Ramos (cell line): ENCODE measurements at regions not wholly inside any gene's neighbourhood (a gene's known extent, or its start where the extent isn't known, plus 50 kb on each side); places are given as distances from the start of the nearest gene placed in this dataset.
"Not testable (repeated sequence)": the region's sequence is repeated elsewhere in the genome, so short reads cannot be mapped to it uniquely, and the experiment has no call there.

ENCODE experiments used
- in situ Hi-C: fragments of 300-500 bp; cut with MboI; formaldehyde crosslinking; loops from one replicate; pipeline ENCODE4 v1.14.3; 2022; ENCODE audit warnings: low sequenced_read_pairs; ENCODE audit not compliant: unreplicated experiment

GRCh38 chr4:16450724-16451123 lies 224.5 kb upstream of the TAPT1 start:
- in situ Hi-C loops = no loop called here

GRCh38 chr4:16450031-16450430 lies 223.8 kb upstream of the TAPT1 start:
- in situ Hi-C loops = no loop called here

- in situ Hi-C loops = loop anchor here (25.0 kb wide), 1 partner anchor 412 kb away; no protein-coding TSS in a partner anchor
Observed at GRCh38 chr4:16449406-16449805, 223.1 kb upstream of the TAPT1 start.

GRCh38 chr4:16448241-16448840 lies 222.1 kb upstream of the TAPT1 start:
- in situ Hi-C loops = loop anchor here (25.0 kb wide), 1 partner anchor 411 kb away; no protein-coding TSS in a partner anchor

GRCh38 chr4:16443504-16444088 lies 217.3 kb upstream of the TAPT1 start:
- in situ Hi-C loops = loop anchor here (25.0 kb wide), 1 partner anchor 406 kb away; no protein-coding TSS in a partner anchor

GRCh38 chr4:16442296-16442695 lies 216.0 kb upstream of the TAPT1 start:
- in situ Hi-C loops = loop anchor here (25.0 kb wide), 1 partner anchor 405 kb away; no protein-coding TSS in a partner anchor

GRCh38 chr4:16439768-16440167 lies 213.5 kb upstream of the TAPT1 start:
- in situ Hi-C loops = loop anchor here (25.0 kb wide), 1 partner anchor 402 kb away; no protein-coding TSS in a partner anchor

- in situ Hi-C loops = loop anchor here (25.0 kb wide), 1 partner anchor 402 kb away; no protein-coding TSS in a partner anchor
Observed at GRCh38 chr4:16438986-16439385, 212.7 kb upstream of the TAPT1 start.

- in situ Hi-C loops = loop anchor here (25.0 kb wide), 1 partner anchor 401 kb away; no protein-coding TSS in a partner anchor
Observed at GRCh38 chr4:16437836-16438235, 211.6 kb upstream of the TAPT1 start.

GRCh38 chr4:16431866-16432265 lies 205.6 kb upstream of the TAPT1 start:
- in situ Hi-C loops = loop anchor here (25.0 kb wide), 1 partner anchor 395 kb away; no protein-coding TSS in a partner anchor

GRCh38 chr4:16418814-16419213 lies 192.5 kb upstream of the TAPT1 start:
- in situ Hi-C loops = no loop called here

- in situ Hi-C loops = no loop called here
Observed at GRCh38 chr4:16417198-16417597, 190.9 kb upstream of the TAPT1 start.

- in situ Hi-C loops = no loop called here
Observed at GRCh38 chr4:16416601-16417000, 190.3 kb upstream of the TAPT1 start.

- in situ Hi-C loops = no loop called here
Observed at GRCh38 chr4:16415751-16416150, 189.5 kb upstream of the TAPT1 start.

GRCh38 chr4:16413814-16414555 lies 187.7 kb upstream of the TAPT1 start:
- in situ Hi-C loops = no loop called here

GRCh38 chr4:16411501-16412085 lies 185.3 kb upstream of the TAPT1 start:
- in situ Hi-C loops = no loop called here

GRCh38 chr4:16393216-16393615 lies 166.9 kb upstream of the TAPT1 start:
- in situ Hi-C loops = not testable (repeated sequence)

GRCh38 chr4:16391196-16391595 lies 164.9 kb upstream of the TAPT1 start:
- in situ Hi-C loops = no loop called here

GRCh38 chr4:16387448-16387847 lies 161.2 kb upstream of the TAPT1 start:
- in situ Hi-C loops = no loop called here

- in situ Hi-C loops = no loop called here
Observed at GRCh38 chr4:16386711-16387320, 160.5 kb upstream of the TAPT1 start.
